Stimulated activated effector memory CD8-positive, alpha-beta T cell treated with anti-CD3 and anti-CD28 coated beads, Interleukin-12 subunit alpha, Interleukin-12 subunit beta, amount 100 ng/mL, for 72 hours (primary cell): ENCODE measurements at regions not wholly inside any gene's neighbourhood (a gene's known extent, or its start where the extent isn't known, plus 50 kb on each side); places are given as distances from the start of the nearest gene placed in this dataset.

Experiments
- ATAC-seq: fragments of 150-1000 bp; cut with Tn5 transposase; 2 replicates; pipeline ENCODE4 v1.10.0; 2021
- DNase-seq, 2 donors: peaks; one replicate each; pipeline ENCODE4 v3.0.0; 2021 to 2022; ENCODE audit warnings: low spot score in 2 of 2
- H3K27ac Mint-ChIP-seq: one replicate; pipeline ENCODE4 v1.8.0; 2022; ENCODE audit warnings: mild to moderate bottlenecking, mixed read lengths
- H3K36me3 Mint-ChIP-seq: one replicate; pipeline ENCODE4 v1.8.0; 2022; ENCODE audit warnings: mild to moderate bottlenecking, mixed read lengths
- H3K4me1 Mint-ChIP-seq: one replicate; pipeline ENCODE4 v1.8.0; 2022; ENCODE audit warnings: mixed read lengths
- H3K4me3 Mint-ChIP-seq: one replicate; pipeline ENCODE4 v1.8.0; 2022; ENCODE audit warnings: mild to moderate bottlenecking, mixed read lengths
- H3K9me3 Mint-ChIP-seq: one replicate; pipeline ENCODE4 v1.8.0; 2022; ENCODE audit warnings: mixed read lengths

DNA sequence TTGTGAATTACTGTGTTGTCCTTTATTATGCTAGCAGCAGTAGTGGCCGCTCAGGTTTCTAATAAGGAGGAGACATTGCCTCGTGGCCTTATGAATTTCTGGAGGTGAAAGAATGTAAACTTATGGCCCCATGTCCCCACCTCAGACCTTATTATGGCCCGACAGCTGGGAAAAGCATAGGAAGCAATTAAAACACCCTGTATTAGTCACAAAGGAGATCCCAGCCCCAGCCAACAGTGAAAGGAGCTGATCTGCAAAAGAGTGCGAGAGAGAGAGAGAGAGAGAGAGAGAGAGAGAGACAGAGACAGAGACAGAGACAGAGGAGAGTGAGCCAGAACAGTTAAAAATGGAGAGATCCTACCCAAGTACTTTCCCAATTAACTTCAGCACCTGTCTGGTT, 269.3 kb downstream of the DMRT2 start:
- Mint-ChIP-seq H3K4me1 (no peaks in the 10 kb centered on the region), H3K27ac (no peak overlapping the region), H3K36me3 (no peaks in the 10 kb centered on the region), H3K9me3 (peaks cover 5% of the 10 kb centered on the region), H3K4me3 (no peak overlapping the region)
- DNase-seq (no peak), ATAC-seq (no peak)

- Mint-ChIP-seq H3K4me3 (no peak overlapping the region), H3K9me3 (peaks cover 5% of the 10 kb centered on the region), H3K4me1 (no peaks in the 10 kb centered on the region), H3K27ac (no peak overlapping the region), H3K36me3 (no peaks in the 10 kb centered on the region)
- no peak for ATAC-seq
- DNase-seq: no peak
Observed at GRCh38 chr9:1320051-1320557, 269.9 kb downstream of the DMRT2 start.

- no peak overlapping the region for H3K27ac Mint-ChIP-seq
- H3K4me1 Mint-ChIP-seq: no peaks in the 10 kb centered on the region
Observed at GRCh38 chr9:1320607-1321195, 270.5 kb downstream of the DMRT2 start.

DNA sequence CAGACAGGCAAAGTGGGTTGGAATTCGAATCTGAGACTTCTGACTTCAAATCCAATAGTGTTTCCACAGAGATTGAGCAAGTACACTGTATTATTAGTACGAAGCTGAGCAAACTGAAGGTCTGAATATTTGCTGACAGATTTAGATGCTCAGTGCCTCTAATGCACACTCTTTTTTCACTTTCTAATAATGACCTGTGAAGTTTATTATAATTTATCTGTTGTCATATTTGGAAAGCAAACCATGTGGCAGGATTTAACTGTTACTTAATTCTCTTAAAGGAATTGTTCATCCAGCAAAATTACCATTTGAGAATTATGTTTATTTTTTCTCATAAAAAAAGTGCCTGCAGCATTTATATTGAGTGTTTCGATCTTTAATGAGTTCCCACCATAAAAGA, 277.3 kb downstream of the DMRT2 start:
- DNase-seq (no peak), ATAC-seq (no peak)
- no peaks in the 10 kb centered on the region for H3K9me3 Mint-ChIP-seq
- H3K27ac Mint-ChIP-seq: no peak overlapping the region
- no peak overlapping the region for H3K4me3 Mint-ChIP-seq
- H3K4me1 Mint-ChIP-seq: no peaks in the 10 kb centered on the region
- no peaks in the 10 kb centered on the region for H3K36me3 Mint-ChIP-seq

More at GRCh38 chr9:1320607-1321195, 270.5 kb downstream of the DMRT2 start:
- ATAC-seq (no peak), DNase-seq (no peak)
- Mint-ChIP-seq H3K9me3 (peaks cover 5% of the 10 kb centered on the region), H3K4me3 (no peak overlapping the region), H3K36me3 (no peaks in the 10 kb centered on the region)

DNA sequence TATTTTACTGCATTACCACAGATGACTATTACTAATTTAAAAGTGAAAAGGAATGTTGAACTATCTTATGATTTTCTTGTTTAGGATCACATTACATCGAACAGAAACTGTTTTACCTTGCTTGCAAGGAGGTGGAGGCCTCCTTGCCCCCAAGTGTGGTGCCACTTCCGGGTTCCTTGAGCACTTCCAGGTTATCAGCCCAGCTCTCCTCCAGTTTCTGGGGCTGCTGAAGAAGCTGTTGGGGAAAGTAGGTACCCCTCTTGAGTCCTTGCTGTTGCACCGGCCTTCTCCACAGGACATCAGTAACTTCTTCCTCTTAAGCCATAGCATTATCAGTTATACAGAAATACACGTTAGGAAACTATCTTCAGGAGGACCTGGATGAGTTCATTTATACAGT, 278.2 kb downstream of the DMRT2 start:
- ATAC-seq (no peak), DNase-seq (no peak)
- Mint-ChIP-seq H3K4me1 (no peaks in the 10 kb centered on the region), H3K9me3 (no peaks in the 10 kb centered on the region), H3K4me3 (no peak overlapping the region), H3K36me3 (no peaks in the 10 kb centered on the region), H3K27ac (no peak overlapping the region)

DNA sequence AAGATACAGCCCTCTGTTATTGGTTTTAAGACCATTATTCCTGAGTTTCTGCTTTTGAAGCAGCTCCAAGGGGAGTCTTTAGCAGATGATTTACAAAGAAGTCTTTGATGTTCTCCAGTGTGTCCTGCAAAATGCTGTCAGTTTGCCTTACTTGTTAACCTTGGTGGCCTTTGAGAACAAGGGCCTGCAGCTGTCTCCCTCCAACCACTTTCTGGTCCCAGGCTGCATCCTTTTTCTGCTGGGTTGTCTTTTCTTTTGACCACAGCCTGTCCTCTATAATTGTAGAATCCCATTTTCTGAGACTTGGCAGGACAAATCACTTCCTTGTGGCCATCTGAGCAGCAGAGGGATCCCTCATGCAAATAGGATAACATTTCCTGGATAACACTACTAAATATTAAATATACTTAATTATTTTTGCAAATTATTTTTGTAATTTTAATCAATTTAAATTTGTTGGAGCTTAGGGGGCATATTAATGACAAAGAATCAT, 281.4 kb downstream of the DMRT2 start:
- Mint-ChIP-seq H3K27ac (no peak overlapping the region), H3K4me1 (no peaks in the 10 kb centered on the region), H3K36me3 (no peaks in the 10 kb centered on the region), H3K9me3 (no peaks in the 10 kb centered on the region), H3K4me3 (no peak overlapping the region)
- no peak for ATAC-seq
- no peak for DNase-seq

GRCh38 chr9:1332156-1332555, 282.0 kb downstream of the DMRT2 start:
- Mint-ChIP-seq H3K9me3 (no peaks in the 10 kb centered on the region), H3K4me1 (no peaks in the 10 kb centered on the region), H3K36me3 (no peaks in the 10 kb centered on the region), H3K4me3 (no peak overlapping the region), H3K27ac (no peak overlapping the region)
- DNase-seq (no peak), ATAC-seq (no peak)

GRCh38 chr9:1335174-1335573, 285.0 kb downstream of the DMRT2 start:
- ATAC-seq: no peak
- H3K4me1 Mint-ChIP-seq: no peaks in the 10 kb centered on the region
- H3K27ac Mint-ChIP-seq: no peak overlapping the region

DNA sequence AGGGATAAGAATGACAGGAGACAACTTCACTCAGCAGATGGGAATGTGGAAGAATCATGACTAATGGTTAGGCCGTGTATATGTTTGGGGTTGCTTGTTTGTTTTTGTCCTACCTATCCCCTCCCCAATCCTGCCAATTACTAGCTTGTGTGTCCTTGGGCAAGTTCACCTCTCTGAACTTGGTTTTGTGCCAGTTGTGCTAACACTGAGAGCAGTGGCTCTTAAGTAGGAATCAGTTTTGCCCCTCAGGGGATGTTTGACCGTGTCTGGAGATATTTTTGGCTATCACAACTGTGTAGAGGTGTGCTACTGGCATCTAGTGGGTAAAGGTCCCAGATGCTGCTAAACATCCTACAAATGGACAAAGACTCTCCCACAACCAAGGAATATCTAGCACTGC, 287.0 kb downstream of the DMRT2 start:
- no peaks in the 10 kb centered on the region for H3K9me3 Mint-ChIP-seq
- ATAC-seq: no peak
- H3K4me1 Mint-ChIP-seq: no peaks in the 10 kb centered on the region
- H3K36me3 Mint-ChIP-seq: no peaks in the 10 kb centered on the region
- H3K27ac Mint-ChIP-seq: no peak overlapping the region
- H3K4me3 Mint-ChIP-seq: no peak overlapping the region
- no peak for DNase-seq

More at GRCh38 chr9:1335174-1335573, 285.0 kb downstream of the DMRT2 start:
- Mint-ChIP-seq H3K4me3 (no peak overlapping the region), H3K36me3 (no peaks in the 10 kb centered on the region), H3K9me3 (no peaks in the 10 kb centered on the region)
- no peak for DNase-seq

DNA sequence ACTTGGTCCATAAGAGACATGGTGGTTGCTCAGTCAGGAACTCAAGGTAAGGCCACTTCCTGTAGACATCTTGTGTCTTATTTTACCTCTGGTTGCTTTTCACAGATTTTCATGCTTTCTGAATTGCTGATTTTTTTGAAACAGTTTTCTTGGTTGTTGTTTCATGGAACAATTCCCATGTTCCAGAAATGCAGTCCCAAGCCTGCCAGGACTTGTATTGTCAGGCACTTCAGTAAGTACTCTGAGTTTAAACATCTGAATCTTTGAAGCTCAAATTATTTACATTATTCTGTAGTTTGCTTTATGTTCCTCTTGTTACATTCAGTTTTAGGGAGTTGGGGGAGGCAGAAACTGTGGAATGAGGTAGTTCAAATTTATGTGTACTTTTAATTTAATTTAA, 290.2 kb downstream of the DMRT2 start:
- no peak overlapping the region for H3K4me3 Mint-ChIP-seq
- no peaks in the 10 kb centered on the region for H3K9me3 Mint-ChIP-seq
- no peak overlapping the region for H3K27ac Mint-ChIP-seq
- no peaks in the 10 kb centered on the region for H3K4me1 Mint-ChIP-seq
- DNase-seq (no peak), ATAC-seq (no peak)
- no peaks in the 10 kb centered on the region for H3K36me3 Mint-ChIP-seq

DNA sequence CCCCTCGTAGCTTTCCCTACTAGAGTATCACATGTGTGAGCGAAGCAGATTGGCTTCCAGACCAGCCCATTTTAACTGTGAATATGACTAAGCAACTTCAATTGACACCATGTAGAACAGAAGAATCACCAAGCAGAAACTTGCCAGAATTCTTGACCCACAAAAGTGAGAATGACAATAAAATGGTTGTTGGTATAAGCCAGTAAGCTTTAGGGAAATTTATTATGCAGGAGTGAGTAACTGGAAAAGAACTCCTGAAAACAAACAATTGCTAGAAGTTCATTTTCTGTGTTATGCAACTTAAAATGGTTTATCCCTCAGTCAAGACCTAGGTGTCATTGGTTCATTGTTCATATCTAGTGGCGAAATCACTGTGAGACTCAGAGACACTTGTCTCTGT, 303.1 kb downstream of the DMRT2 start:
- ATAC-seq: no peak
- DNase-seq: no peak
- H3K27ac Mint-ChIP-seq: no peak overlapping the region
- H3K36me3 Mint-ChIP-seq: no peaks in the 10 kb centered on the region
- no peak overlapping the region for H3K4me3 Mint-ChIP-seq
- H3K9me3 Mint-ChIP-seq: peaks cover 3% of the 10 kb centered on the region
- H3K4me1 Mint-ChIP-seq: no peaks in the 10 kb centered on the region

GRCh38 chr9:1354086-1354485, 303.9 kb downstream of the DMRT2 start:
- Mint-ChIP-seq H3K4me3 (no peak overlapping the region), H3K36me3 (no peaks in the 10 kb centered on the region), H3K27ac (no peak overlapping the region), H3K4me1 (no peaks in the 10 kb centered on the region), H3K9me3 (peaks cover 3% of the 10 kb centered on the region)
- DNase-seq: no peak
- ATAC-seq: no peak

- Mint-ChIP-seq H3K36me3 (no peaks in the 10 kb centered on the region), H3K4me3 (no peak overlapping the region), H3K27ac (no peak overlapping the region), H3K9me3 (peaks cover 3% of the 10 kb centered on the region), H3K4me1 (no peaks in the 10 kb centered on the region)
- DNase-seq (no peak), ATAC-seq (no peak)
Observed at GRCh38 chr9:1354606-1355005, 304.4 kb downstream of the DMRT2 start.

DNA sequence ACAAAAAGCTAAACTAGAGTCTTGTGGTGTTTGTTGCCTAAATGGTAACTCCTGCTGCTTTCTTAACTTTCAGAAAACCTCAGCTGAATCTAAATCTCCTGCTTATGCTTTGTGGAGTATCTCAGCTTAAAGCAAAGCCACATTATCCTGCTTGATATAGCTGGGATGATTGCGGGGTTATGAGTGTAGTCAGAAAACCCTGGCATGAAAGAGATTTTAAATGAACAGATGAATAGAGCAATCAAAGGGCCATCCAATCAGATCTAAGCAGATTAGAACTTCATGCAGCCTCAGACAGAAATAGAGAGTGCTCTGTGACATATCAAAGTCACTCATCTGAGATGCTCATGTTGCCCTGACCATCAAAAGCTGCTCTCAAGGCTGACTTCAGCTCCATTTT, 305.5 kb downstream of the DMRT2 start:
- peaks cover 3% of the 10 kb centered on the region for H3K9me3 Mint-ChIP-seq
- H3K27ac Mint-ChIP-seq: no peak overlapping the region
- no peak overlapping the region for H3K4me3 Mint-ChIP-seq
- DNase-seq (no peak), ATAC-seq (no peak)
- H3K36me3 Mint-ChIP-seq: no peaks in the 10 kb centered on the region
- H3K4me1 Mint-ChIP-seq: no peaks in the 10 kb centered on the region

- Mint-ChIP-seq H3K4me1 (no peaks in the 10 kb centered on the region), H3K9me3 (no peaks in the 10 kb centered on the region), H3K4me3 (no peak overlapping the region), H3K36me3 (no peaks in the 10 kb centered on the region), H3K27ac (no peak overlapping the region)
- ATAC-seq (no peak), DNase-seq (no peak)
Observed at GRCh38 chr9:1362845-1363244, 312.7 kb downstream of the DMRT2 start.

DNA sequence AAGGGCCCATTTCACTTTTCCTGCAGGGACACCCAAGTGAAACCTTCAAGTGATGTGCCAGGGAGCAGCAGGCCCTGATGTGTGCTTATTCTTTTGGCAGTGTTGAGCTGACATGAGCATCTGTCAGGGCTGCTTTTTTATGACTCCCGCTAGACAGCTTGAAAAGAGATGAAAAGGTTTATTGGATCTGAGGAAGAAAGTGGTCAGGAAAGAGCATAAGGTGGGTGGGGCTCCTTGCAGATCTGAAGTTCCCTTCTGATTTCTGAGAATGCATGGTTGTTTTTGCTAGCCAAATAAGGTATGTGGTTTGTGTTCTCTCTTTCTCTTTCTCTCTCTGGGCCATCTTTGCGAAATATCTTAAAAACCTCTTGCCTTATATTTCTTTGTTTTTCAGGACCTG, 316.1 kb downstream of the DMRT2 start:
- Mint-ChIP-seq H3K36me3 (no peaks in the 10 kb centered on the region), H3K27ac (no peak overlapping the region), H3K4me3 (no peak overlapping the region), H3K9me3 (no peaks in the 10 kb centered on the region), H3K4me1 (no peaks in the 10 kb centered on the region)
- DNase-seq: no peak
- ATAC-seq: no peak

- no peaks in the 10 kb centered on the region for H3K4me1 Mint-ChIP-seq
Observed at GRCh38 chr9:1369297-1369696, 319.1 kb downstream of the DMRT2 start.

More at GRCh38 chr9:1369297-1369696, 319.1 kb downstream of the DMRT2 start:
- no peak for ATAC-seq
- Mint-ChIP-seq H3K9me3 (no peaks in the 10 kb centered on the region), H3K4me3 (no peak overlapping the region), H3K36me3 (no peaks in the 10 kb centered on the region), H3K27ac (no peak overlapping the region)
- DNase-seq: no peak
